Panc1 (cell line): ENCODE measurements at regions not wholly inside any gene's neighbourhood (a gene's known extent, or its start where the extent isn't known, plus 50 kb on each side); places are given as distances from the start of the nearest gene placed in this dataset.

Experiments
- CTCF ChIP-seq: fragments of 450-650 bp; IDR thresholded peaks from 2 replicates; pipeline ENCODE4 v1.5.1; 2017; ENCODE audit warnings: mild to moderate bottlenecking
- POLR2AphosphoS5 ChIP-seq: IDR thresholded peaks from 2 replicates; pipeline ENCODE4 v1.6.1; 2012; ENCODE audit warnings: mild to moderate bottlenecking, low read depth, low read length, moderate library complexity
- REST ChIP-seq, 2 experiments: IDR thresholded peaks; 2 replicates each; pipeline ENCODE4 v1.6.1; 2011 to 2012; ENCODE audit warnings: low read depth in 2 of 2, control low read depth in 1 of 2, low read length in 1 of 2, mild to moderate bottlenecking in 1 of 2, moderate library complexity in 1 of 2; ENCODE audit not compliant: insufficient read depth in 1 of 2

GRCh38 chr17:34527908-34528470 lies 51.4 kb upstream of the TMEM132E start:
- TF ChIP-seq CTCF (peak; percentile 39; the same call in 1 of the 2 replicates), REST (IDR thresholded peaks at IDR 0.05; ENCODE audit: insufficient read depth in 1 of 2, low read depth in 2 of 2, low read length in 1 of 2) (no peak), POLR2AphosphoS5 (no peak)
